Spleen (tissue), 11 donors: ENCODE measurements at regions not wholly inside any gene's neighbourhood (a gene's known extent, or its start where the extent isn't known, plus 50 kb on each side); places are given as distances from the start of the nearest gene placed in this dataset.

ENCODE experiments used
- DNase-seq: peaks from one replicate; pipeline ENCODE4 v3.0.0-alpha.2; 2020
- H3K27ac ChIP-seq, 8 donors: fragments of 200-600 bp; sonication (generic) in 7 of 8; 1 replicate in 4 of 8; 2 replicates in 4 of 8; pipeline versions ENCODE4 v1.5.0 to v1.8.0; 2016 to 2021; ENCODE audit warnings: inconsistent platforms in 4 of 8, mild to moderate bottlenecking in 4 of 8, moderate library complexity in 1 of 8
- H3K27me3 ChIP-seq, 7 donors: fragments of 200-600 bp; sonication (generic) in 6 of 7; replicated peaks in 1 of 7; 1 replicate in 4 of 7; 2 replicates in 3 of 7; pipeline versions ENCODE4 v1.5.0 to v1.8.0; 2016 to 2021; ENCODE audit warnings: inconsistent platforms in 3 of 7, mild to moderate bottlenecking in 1 of 7
- H3K36me3 ChIP-seq, 6 donors: fragments of 200-600 bp; sonication (generic) in 5 of 6; 1 replicate in 4 of 6; 2 replicates in 2 of 6; pipeline versions ENCODE4 v1.5.0 to v1.8.0; 2016 to 2021; ENCODE audit warnings: inconsistent platforms in 2 of 6
- H3K4me1 ChIP-seq, 6 donors: fragments of 200-600 bp; sonication (generic) in 5 of 6; 1 replicate in 3 of 6; 2 replicates in 3 of 6; pipeline versions ENCODE4 v1.5.0 to v1.8.0; 2016 to 2021; ENCODE audit warnings: inconsistent platforms in 3 of 6
- H3K4me3 ChIP-seq, 8 donors: fragments of 200-600 bp; sonication (generic) in 7 of 8; 1 replicate in 4 of 8; 2 replicates in 4 of 8; pipeline versions ENCODE4 v1.5.0 to v1.8.0; 2016 to 2021; ENCODE audit warnings: inconsistent platforms in 4 of 8, mild to moderate bottlenecking in 4 of 8, moderate library complexity in 2 of 8
- H3K9me3 ChIP-seq, 8 donors: fragments of 200-600 bp; sonication (generic) in 7 of 8; 1 replicate in 4 of 8; 2 replicates in 4 of 8; pipeline versions ENCODE4 v1.5.0 to v1.8.0; 2016 to 2021; ENCODE audit warnings: inconsistent platforms in 4 of 8
- CTCF ChIP-seq, 11 experiments: fragments of 200-600 bp in 7 of 11; fragments of 450-650 bp in 4 of 11; sonication (generic) in 4 of 11; IDR thresholded peaks in 8 of 11; conservative IDR thresholded peaks in 3 of 11; 1 replicate in 7 of 11; 2 replicates in 4 of 11; pipeline versions ENCODE4 v1.4.0 to v1.8.0; 2016 to 2021; ENCODE audit warnings: antibody characterized with exemption in 11 of 11, inconsistent platforms in 4 of 11, mild to moderate bottlenecking in 1 of 11
- POLR2A ChIP-seq, 3 donors: fragments of 450-650 bp; IDR thresholded peaks; one replicate each; pipeline ENCODE4 v1.5.1; 2017; ENCODE audit warnings: antibody characterized with exemption in 3 of 3, mild to moderate bottlenecking in 1 of 3
- POLR2AphosphoS5 ChIP-seq, 3 donors: sonication (generic); formaldehyde crosslinking; IDR thresholded peaks; one replicate each; pipeline ENCODE4 v1.5.1; 2017; ENCODE audit warnings: antibody characterized with exemption in 3 of 3
- whole genome bisulfite sequencing, 5 donors: extraction: QIAGEN DNeasy Blood & Tissue Kit in 3 of 5; methylation state at CpG; one replicate each; pipeline versions ENCODE4 v1.1.5 to v1.1.7; 2013 to 2018; 5-methylcytosine and 5-hydroxymethylcytosine counted together
- intact Hi-C: fragments of 100-400 bp; cut with DNase I; formaldehyde crosslinking; loops from one replicate; pipeline ENCODE4 v1.15.0; 2023; ENCODE audit warnings: low total_unique reads
- donor health status: healthy with polysubstance abuse.
- donor health status: DM: no; HTN: no; CAD: no; lungs with moderate emphysema.
- donor health status: DM: no; HTN: no; CAD: no.
- donor health status: Bipolar disorder and iron deficiency.
- donor health status: healthy.
- donor health status: DM: no; HTN: no; CAD: no.
- donor health status: DM: yes; HTN: yes; CAD: no.

GRCh38 chr3:96000966-96001365 lies 813.4 kb upstream of the EPHA6 start:
- Histone ChIP-seq H3K9me3 (peaks cover 0 to 7% (median 0%) of the 10 kb centered on the region in 8 donors), H3K4me3 (no peak overlapping the region), H3K36me3 (no peaks in the 10 kb centered on the region), H3K27me3 (no peaks in the 10 kb centered on the region), H3K27ac (no peak overlapping the region), H3K4me1 (no peaks in the 10 kb centered on the region)
- intact Hi-C loops, result no loop called here
- TF ChIP-seq CTCF (IDR thresholded peaks at IDR 0.05 in 8 of 11, conservative IDR thresholded peaks at IDR 0.05 in 3 of 11), result no peak
- no peak for TF ChIP-seq POLR2A (IDR thresholded peaks at IDR 0.05)
- TF ChIP-seq POLR2AphosphoS5 (IDR thresholded peaks at IDR 0.05), result no peak
- no peak for DNase-seq
- WGBS, 5 donors, result 81 to 92% (median 86%) methylated on average over 4 of the region's 4 CpGs

GRCh38 chr3:96007650-96008195 lies 806.7 kb upstream of the EPHA6 start:
- H3K36me3 ChIP-seq, result no peaks in the 10 kb centered on the region
- no peaks in the 10 kb centered on the region for H3K4me1 ChIP-seq
- H3K9me3 ChIP-seq, result peaks cover 0 to 11% (median 0%) of the 10 kb centered on the region in 8 donors
- no peak for DNase-seq
- no peaks in the 10 kb centered on the region for H3K27me3 ChIP-seq
- H3K4me3 ChIP-seq, result no peak overlapping the region
- no peak overlapping the region for H3K27ac ChIP-seq
- TF ChIP-seq CTCF (IDR thresholded peaks at IDR 0.05 in 8 of 11, conservative IDR thresholded peaks at IDR 0.05 in 3 of 11) (no peak), POLR2AphosphoS5 (IDR thresholded peaks at IDR 0.05) (no peak), POLR2A (IDR thresholded peaks at IDR 0.05) (no peak)
- intact Hi-C loops, result no loop called here

- H3K27me3 ChIP-seq, result no peaks in the 10 kb centered on the region
- no peak overlapping the region for H3K4me3 ChIP-seq
- 38 to 58% (median 46%) methylated on average over 2 of the region's 2 CpGs for WGBS, 5 donors
- H3K36me3 ChIP-seq, result no peaks in the 10 kb centered on the region
- H3K9me3 ChIP-seq, result no peaks in the 10 kb centered on the region
- TF ChIP-seq POLR2A (IDR thresholded peaks at IDR 0.05) (no peak), POLR2AphosphoS5 (IDR thresholded peaks at IDR 0.05) (no peak), CTCF (IDR thresholded peaks at IDR 0.05 in 8 of 11, conservative IDR thresholded peaks at IDR 0.05 in 3 of 11) (no peak)
- DNase-seq, result no peak
- no peak overlapping the region for H3K27ac ChIP-seq
- intact Hi-C loops, result no loop called here
- no peaks in the 10 kb centered on the region for H3K4me1 ChIP-seq
Observed at GRCh38 chr3:96012939-96013338, 801.5 kb upstream of the EPHA6 start.

- peaks cover 0 to 5% (median 0%) of the 10 kb centered on the region in 8 donors for H3K9me3 ChIP-seq
- no peak for DNase-seq
- no peak overlapping the region for H3K4me3 ChIP-seq
- no peaks in the 10 kb centered on the region for H3K27me3 ChIP-seq
- no peaks in the 10 kb centered on the region for H3K4me1 ChIP-seq
- TF ChIP-seq POLR2AphosphoS5 (IDR thresholded peaks at IDR 0.05) (no peak), CTCF (IDR thresholded peaks at IDR 0.05 in 8 of 11, conservative IDR thresholded peaks at IDR 0.05 in 3 of 11) (no peak), POLR2A (IDR thresholded peaks at IDR 0.05) (no peak)
- WGBS, 5 donors, result 72 to 88% (median 80%) methylated on average over 3 of the region's 3 CpGs
- intact Hi-C loops, result no loop called here
- H3K27ac ChIP-seq, result no peak overlapping the region
- H3K36me3 ChIP-seq, result no peaks in the 10 kb centered on the region
Observed at GRCh38 chr3:96017556-96017955, 796.8 kb upstream of the EPHA6 start.
